ENCODE measurements at regions not wholly inside any gene's neighbourhood (a gene's known extent, or its start where the extent isn't known, plus 50 kb on each side); places are given as distances from the start of the nearest gene placed in this dataset.
"Not testable (repeated sequence)": the region's sequence is repeated elsewhere in the genome, so short reads cannot be mapped to it uniquely, and the experiment has no call there.

GRCh38 chr7:96778263-96778662 lies 68.6 kb upstream of the SEM1 start:
- no peaks in the 10 kb centered on the region for H3K9me3 Mint-ChIP-seq (ENCODE audit: low read depth)
- DNase-seq (ENCODE audit: low spot score, unreplicated experiment) = no peak
- no peaks in the 10 kb centered on the region for H3K36me3 Mint-ChIP-seq (ENCODE audit: insufficient read depth)
- no peak overlapping the region for H3K4me3 Mint-ChIP-seq (ENCODE audit: low read depth)
- peaks cover 5% of the 10 kb centered on the region for H3K27me3 Mint-ChIP-seq
- H3K4me1 Mint-ChIP-seq (ENCODE audit: low read depth) = no peaks in the 10 kb centered on the region
- TF ChIP-seq, protein P1, sequence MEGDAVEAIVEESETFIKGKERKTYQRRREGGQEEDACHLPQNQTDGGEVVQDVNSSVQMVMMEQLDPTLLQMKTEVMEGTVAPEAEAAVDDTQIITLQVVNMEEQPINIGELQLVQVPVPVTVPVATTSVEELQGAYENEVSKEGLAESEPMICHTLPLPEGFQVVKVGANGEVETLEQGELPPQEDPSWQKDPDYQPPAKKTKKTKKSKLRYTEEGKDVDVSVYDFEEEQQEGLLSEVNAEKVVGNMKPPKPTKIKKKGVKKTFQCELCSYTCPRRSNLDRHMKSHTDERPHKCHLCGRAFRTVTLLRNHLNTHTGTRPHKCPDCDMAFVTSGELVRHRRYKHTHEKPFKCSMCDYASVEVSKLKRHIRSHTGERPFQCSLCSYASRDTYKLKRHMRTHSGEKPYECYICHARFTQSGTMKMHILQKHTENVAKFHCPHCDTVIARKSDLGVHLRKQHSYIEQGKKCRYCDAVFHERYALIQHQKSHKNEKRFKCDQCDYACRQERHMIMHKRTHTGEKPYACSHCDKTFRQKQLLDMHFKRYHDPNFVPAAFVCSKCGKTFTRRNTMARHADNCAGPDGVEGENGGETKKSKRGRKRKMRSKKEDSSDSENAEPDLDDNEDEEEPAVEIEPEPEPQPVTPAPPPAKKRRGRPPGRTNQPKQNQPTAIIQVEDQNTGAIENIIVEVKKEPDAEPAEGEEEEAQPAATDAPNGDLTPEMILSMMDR (IDR thresholded peaks at IDR 0.05; ENCODE audit: unreplicated experiment) = peak; percentile 34
- H3K27ac Mint-ChIP-seq = no peak overlapping the region

DNA sequence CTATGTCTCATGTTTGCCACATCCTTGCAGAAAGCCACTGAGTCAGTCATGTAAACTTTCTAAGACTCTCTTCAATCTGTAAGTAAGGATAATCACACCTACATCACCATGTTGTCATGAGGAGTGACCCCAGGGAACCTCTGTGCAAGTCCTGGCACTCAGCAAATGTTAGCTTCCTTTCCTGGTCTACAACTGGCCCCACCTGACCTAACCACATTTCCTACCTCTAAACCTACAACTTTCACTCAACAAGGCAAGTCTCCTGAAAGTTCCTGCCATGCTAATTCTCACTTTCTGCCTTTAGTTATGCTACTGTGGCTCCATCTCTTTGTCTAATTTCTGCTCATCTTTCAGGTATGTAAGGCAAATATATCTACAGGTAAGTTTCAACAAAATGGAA lies 72.3 kb upstream of the SEM1 start:
- TF ChIP-seq, protein P1 (IDR thresholded peaks at IDR 0.05; ENCODE audit: unreplicated experiment) = no peak
- no peak overlapping the region for H3K4me3 Mint-ChIP-seq (ENCODE audit: low read depth)
- H3K27me3 Mint-ChIP-seq = no peaks in the 10 kb centered on the region
- H3K4me1 Mint-ChIP-seq (ENCODE audit: low read depth) = peaks cover 4% of the 10 kb centered on the region
- no peaks in the 10 kb centered on the region for H3K36me3 Mint-ChIP-seq (ENCODE audit: insufficient read depth)
- no peak for DNase-seq (ENCODE audit: low spot score, unreplicated experiment)
- H3K27ac Mint-ChIP-seq = no peak overlapping the region
- no peaks in the 10 kb centered on the region for H3K9me3 Mint-ChIP-seq (ENCODE audit: low read depth)

- H3K9me3 Mint-ChIP-seq (ENCODE audit: low read depth); DNase-seq (ENCODE audit: low spot score, unreplicated experiment); H3K4me1 Mint-ChIP-seq (ENCODE audit: low read depth); H3K4me3 Mint-ChIP-seq (ENCODE audit: low read depth); H3K36me3 Mint-ChIP-seq (ENCODE audit: insufficient read depth); H3K27me3 Mint-ChIP-seq; H3K27ac Mint-ChIP-seq: not testable (repeated sequence)
Observed at GRCh38 chr7:96782686-96783298, 73.1 kb upstream of the SEM1 start.

DNA sequence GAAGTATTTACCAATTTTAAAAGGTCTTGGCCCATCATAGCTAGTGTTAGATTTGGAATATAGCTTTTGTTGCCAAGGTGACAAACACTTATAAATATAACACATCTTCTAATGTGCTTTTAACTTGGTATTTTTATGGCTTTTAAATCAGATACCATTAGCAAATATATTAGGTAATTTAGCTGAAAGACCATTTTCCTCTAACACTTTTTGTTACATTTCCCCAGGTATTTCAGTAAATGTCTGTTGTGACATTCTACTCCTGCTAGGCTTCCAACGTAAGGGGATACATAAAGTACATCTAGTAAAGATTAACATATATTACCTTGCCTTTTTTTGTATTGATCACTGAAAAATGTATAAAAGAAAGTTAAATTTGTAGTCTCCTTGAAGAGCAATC lies 75.0 kb upstream of the SEM1 start:
- no peak for DNase-seq (ENCODE audit: low spot score, unreplicated experiment)
- Mint-ChIP-seq H3K36me3 (ENCODE audit: insufficient read depth) (no peaks in the 10 kb centered on the region), H3K27ac (no peak overlapping the region), H3K4me1 (ENCODE audit: low read depth) (peaks cover 4% of the 10 kb centered on the region), H3K27me3 (no peaks in the 10 kb centered on the region), H3K4me3 (ENCODE audit: low read depth) (no peak overlapping the region), H3K9me3 (ENCODE audit: low read depth) (no peaks in the 10 kb centered on the region)
- TF ChIP-seq, protein P1 (IDR thresholded peaks at IDR 0.05; ENCODE audit: unreplicated experiment) = no peak

DNA sequence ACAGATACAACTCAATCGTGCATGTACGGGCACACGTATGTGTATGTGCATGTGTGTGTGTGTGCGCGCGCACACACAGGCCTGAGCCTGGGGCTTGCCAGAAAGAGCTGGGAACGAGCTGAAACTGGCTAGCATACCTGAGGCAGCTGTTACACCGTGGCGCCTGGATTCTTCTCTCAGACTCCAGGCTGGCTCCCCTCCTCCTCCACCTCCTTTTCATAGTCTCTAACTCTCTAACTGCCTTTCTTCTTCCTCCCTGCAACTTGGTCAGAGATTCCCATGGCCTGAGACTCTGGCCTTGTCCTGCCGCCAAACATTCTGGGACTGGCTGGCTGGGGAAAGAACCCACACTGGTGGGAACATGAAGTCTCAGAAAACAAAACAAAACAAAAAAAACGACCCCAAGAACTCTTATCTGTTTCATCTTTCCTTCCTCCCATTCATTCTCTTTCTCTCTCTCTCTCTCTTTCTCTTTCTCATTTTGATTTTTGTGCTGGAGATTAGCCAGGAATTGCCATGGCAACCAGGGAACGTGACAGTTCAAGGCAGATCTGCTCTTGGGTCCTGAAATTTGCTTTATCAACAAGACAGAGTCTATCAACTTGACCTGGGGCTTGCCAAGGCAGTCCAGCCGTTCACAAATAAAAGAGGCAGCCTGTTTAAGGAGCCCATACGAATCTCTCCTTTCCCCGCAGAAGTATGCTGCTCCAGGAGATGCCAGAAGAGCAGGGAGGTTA lies 76.8 kb upstream of the SEM1 start:
- Mint-ChIP-seq H3K27ac (no peak overlapping the region), H3K27me3 (no peaks in the 10 kb centered on the region), H3K9me3 (ENCODE audit: low read depth) (no peaks in the 10 kb centered on the region), H3K4me3 (ENCODE audit: low read depth) (no peak overlapping the region), H3K4me1 (ENCODE audit: low read depth) (peaks cover 4% of the 10 kb centered on the region), H3K36me3 (ENCODE audit: insufficient read depth) (no peaks in the 10 kb centered on the region)
- no peak for DNase-seq (ENCODE audit: low spot score, unreplicated experiment)
- TF ChIP-seq, protein P1 (IDR thresholded peaks at IDR 0.05; ENCODE audit: unreplicated experiment) = no peak

DNA sequence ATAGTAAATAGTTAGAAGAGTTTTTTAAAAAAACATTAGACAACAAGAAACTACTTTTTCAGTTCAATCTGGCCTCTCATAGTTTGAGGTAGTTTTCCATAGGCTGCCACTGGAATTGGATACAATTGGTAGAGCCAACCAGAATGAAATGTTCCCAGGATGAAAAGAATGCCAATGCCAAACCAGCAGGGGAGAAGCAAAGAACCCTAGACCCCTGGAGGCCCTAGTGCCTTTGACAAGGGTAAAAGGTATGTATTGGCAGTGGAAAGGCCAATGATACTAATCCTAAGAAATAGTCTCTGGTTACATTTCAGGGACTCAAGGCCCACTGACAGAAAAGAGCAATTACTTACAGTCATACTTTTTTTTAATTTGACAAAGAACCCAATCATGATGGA lies 77.4 kb upstream of the SEM1 start:
- TF ChIP-seq, protein P1 (IDR thresholded peaks at IDR 0.05; ENCODE audit: unreplicated experiment) = no peak
- H3K4me3 Mint-ChIP-seq (ENCODE audit: low read depth) = no peak overlapping the region
- DNase-seq (ENCODE audit: low spot score, unreplicated experiment) = no peak
- H3K27ac Mint-ChIP-seq = no peak overlapping the region
- H3K9me3 Mint-ChIP-seq (ENCODE audit: low read depth) = no peaks in the 10 kb centered on the region
- H3K27me3 Mint-ChIP-seq = no peaks in the 10 kb centered on the region
- H3K4me1 Mint-ChIP-seq (ENCODE audit: low read depth) = peaks cover 4% of the 10 kb centered on the region
- H3K36me3 Mint-ChIP-seq (ENCODE audit: insufficient read depth) = no peaks in the 10 kb centered on the region

Measured in progenitor cell of endocrine pancreas (in vitro differentiated cells).